ENCODE measurements at regions not wholly inside any gene's neighbourhood (a gene's known extent, or its start where the extent isn't known, plus 50 kb on each side); places are given as distances from the start of the nearest gene placed in this dataset.

DNA sequence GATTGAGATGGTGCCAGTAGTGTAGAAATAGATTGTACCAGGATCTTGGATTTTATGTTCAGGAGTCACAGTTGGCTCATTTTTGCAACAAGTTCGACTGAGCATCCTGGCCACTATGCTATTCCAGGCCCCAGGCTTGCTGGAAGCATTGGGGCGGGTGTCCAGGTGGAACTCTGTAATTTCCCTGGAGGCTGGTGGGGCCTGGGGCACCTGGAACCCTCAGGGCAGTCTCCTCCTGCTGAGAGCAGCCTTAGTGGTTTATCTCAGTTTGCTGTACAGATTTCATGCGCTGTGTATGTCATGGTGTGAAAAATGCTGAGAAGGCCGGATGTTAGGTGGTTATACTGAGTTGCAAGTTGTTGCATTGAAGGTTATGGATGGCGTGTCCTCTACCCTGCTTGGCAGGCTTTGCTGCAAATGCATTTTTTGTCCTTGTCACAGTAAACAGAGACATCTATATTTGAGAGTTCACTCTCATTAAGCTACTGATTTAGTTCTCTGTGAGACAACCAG, 135.1 kb upstream of the MYLIP start:
- in situ Hi-C loops (cut with HindIII; ENCODE audit: low sequenced_read_pairs) = no loop called here
- no peak overlapping the region for H3K4me3 ChIP-seq (ENCODE audit: low read depth, low read length)
- TF ChIP-seq, protein P1, sequence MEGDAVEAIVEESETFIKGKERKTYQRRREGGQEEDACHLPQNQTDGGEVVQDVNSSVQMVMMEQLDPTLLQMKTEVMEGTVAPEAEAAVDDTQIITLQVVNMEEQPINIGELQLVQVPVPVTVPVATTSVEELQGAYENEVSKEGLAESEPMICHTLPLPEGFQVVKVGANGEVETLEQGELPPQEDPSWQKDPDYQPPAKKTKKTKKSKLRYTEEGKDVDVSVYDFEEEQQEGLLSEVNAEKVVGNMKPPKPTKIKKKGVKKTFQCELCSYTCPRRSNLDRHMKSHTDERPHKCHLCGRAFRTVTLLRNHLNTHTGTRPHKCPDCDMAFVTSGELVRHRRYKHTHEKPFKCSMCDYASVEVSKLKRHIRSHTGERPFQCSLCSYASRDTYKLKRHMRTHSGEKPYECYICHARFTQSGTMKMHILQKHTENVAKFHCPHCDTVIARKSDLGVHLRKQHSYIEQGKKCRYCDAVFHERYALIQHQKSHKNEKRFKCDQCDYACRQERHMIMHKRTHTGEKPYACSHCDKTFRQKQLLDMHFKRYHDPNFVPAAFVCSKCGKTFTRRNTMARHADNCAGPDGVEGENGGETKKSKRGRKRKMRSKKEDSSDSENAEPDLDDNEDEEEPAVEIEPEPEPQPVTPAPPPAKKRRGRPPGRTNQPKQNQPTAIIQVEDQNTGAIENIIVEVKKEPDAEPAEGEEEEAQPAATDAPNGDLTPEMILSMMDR (IDR thresholded peaks at IDR 0.05; ENCODE audit: low read depth, low read length) = no peak
- DNase-seq (ENCODE audit: low read depth, low spot score) = no peak

DNA sequence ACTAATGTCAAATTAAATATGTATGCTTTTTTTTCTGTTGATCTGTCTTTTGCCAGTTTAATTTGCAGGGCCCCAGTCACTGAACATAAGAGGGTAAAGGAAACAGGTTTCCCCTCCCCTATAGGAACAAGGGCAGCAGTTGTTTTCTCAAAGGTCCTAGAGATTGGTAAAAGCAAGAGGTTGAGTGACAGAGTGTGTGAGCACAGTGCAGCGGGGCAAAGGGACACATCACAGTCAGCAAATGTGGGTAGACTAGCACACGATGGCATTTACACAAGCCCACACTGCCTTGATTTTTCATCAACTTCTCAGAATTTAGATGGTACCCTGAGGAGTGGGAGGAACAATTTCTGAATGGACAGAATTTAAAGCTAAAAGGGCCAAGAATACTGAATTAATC, 138.7 kb upstream of the MYLIP start:
- no peak overlapping the region for H3K4me3 ChIP-seq (ENCODE audit: low read depth, low read length)
- in situ Hi-C loops (cut with HindIII; ENCODE audit: low sequenced_read_pairs) = no loop called here
- TF ChIP-seq, protein P1 (IDR thresholded peaks at IDR 0.05; ENCODE audit: low read depth, low read length) = no peak
- no peak for DNase-seq (ENCODE audit: low read depth, low spot score)

DNA sequence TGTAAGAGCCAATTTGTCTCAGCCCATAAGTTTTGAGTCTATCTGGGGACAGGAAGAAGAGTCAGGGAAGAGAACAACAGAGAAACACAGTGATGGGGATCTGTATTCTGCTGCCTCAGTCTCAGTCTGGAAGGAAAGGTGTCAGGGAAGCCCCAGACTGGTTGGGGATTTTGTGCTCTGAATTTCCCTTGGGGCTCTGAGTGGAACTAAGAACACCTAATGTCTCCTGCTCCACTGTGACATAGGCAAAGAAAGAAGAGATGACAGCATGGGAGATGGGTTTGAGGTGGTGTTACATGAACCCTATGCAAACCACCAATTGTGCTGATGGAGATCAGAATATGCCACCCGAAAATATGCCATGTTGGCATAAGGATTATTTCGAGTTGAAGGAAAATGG, 139.5 kb upstream of the MYLIP start:
- DNase-seq (ENCODE audit: low read depth, low spot score) = no peak
- in situ Hi-C loops (cut with HindIII; ENCODE audit: low sequenced_read_pairs) = no loop called here
- TF ChIP-seq, protein P1 (IDR thresholded peaks at IDR 0.05; ENCODE audit: low read depth, low read length) = no peak
- H3K4me3 ChIP-seq (ENCODE audit: low read depth, low read length) = no peak overlapping the region

DNA sequence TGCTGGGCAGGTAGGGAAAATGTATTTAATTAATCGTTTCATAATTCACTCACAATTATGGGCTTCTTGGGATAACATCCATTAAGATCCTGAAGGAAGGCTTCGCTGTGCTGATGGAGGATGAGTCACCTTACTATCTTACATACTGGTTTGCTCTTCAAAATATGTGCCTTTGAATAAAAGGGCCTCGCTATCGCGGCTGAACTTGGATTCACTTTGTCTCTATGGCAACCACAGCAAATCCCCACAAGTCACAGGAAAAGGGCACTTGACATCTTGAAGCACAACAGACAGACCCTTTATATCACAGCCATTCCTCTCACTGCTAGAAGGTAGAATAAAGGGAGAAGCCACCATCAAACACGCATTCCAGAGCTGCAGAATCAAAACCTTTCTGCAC, 141.3 kb upstream of the MYLIP start:
- DNase-seq (ENCODE audit: low read depth, low spot score) = peak; percentile 22
- TF ChIP-seq, protein P1 (IDR thresholded peaks at IDR 0.05; ENCODE audit: low read depth, low read length) = no peak
- in situ Hi-C loops (cut with HindIII; ENCODE audit: low sequenced_read_pairs) = no loop called here
- H3K4me3 ChIP-seq (ENCODE audit: low read depth, low read length) = no peak overlapping the region

DNA sequence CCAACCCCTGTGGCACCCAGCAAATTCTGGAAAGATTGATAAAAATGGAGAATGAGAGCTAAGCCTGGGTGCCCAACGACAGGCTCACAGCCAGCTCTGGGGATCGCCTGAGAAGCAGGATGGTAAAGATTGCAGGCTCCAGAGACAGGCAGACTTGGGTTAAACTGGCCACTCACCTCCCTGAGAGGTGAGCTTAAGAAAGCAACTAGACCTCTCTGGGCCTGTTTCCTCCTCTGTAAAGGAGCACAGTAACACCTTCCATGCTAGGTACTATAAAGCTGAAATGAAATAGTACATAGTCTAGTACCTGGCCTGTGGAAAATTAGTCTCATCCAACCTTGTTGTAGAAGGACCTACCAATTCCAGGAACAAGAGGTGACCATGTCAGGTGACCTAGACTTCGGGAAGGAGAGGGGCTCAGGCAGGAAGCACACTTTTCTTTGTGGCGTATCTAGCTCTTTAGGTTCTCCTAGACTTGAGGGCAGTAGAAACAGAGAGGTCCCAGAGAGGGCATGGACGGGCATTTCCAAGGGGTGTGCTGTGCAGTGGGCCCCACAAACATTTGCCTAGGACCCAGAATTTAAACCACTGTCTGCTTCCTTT, 142.8 kb upstream of the MYLIP start:
- TF ChIP-seq, protein P1 (IDR thresholded peaks at IDR 0.05; ENCODE audit: low read depth, low read length) = no peak
- in situ Hi-C loops (cut with HindIII; ENCODE audit: low sequenced_read_pairs) = no loop called here
- no peak for DNase-seq (ENCODE audit: low read depth, low spot score)
- no peak overlapping the region for H3K4me3 ChIP-seq (ENCODE audit: low read depth, low read length)

DNA sequence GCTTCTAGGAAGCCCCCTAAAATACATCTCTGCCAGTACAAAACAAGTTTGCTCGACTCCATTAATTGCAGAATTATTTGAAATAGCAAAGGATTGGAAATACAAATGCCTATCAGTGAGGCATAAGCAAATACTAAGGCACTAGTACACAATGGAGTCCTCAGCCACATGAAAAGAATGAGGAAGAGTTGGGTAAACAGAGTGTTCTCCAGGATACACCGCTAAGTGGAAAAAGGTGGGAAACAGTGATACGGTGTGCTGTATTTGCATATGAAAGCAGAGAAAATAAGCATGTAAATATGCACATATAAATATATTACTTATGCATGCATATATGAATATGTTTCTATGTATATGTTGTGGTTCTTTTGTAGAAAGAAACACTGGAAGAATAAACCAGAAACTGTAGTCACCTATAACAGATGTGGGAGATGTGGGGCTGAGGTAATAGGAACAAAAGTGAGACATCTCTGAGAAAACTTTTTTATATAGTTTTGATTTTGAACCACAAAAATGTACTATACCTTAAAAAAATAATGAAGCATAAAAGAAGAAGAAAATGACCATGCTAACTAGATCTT, 143.4 kb upstream of the MYLIP start:
- DNase-seq (ENCODE audit: low read depth, low spot score) = no peak
- TF ChIP-seq, protein P1 (IDR thresholded peaks at IDR 0.05; ENCODE audit: low read depth, low read length) = no peak
- no peak overlapping the region for H3K4me3 ChIP-seq (ENCODE audit: low read depth, low read length)
- in situ Hi-C loops (cut with HindIII; ENCODE audit: low sequenced_read_pairs) = no loop called here

Measured in astrocyte of the spinal cord (primary cell).